GM18517 (cell line): ENCODE measurements at regions not wholly inside any gene's neighbourhood (a gene's known extent, or its start where the extent isn't known, plus 50 kb on each side); places are given as distances from the start of the nearest gene placed in this dataset.

Experiments used
- ATAC-seq: cut with Tn5 transposase; IDR thresholded peaks from one replicate; pipeline ENCODE4 v1.9.1; 2021; ENCODE audit warnings: mild to moderate bottlenecking, moderate library complexity; ENCODE audit not compliant: unreplicated experiment

GRCh38 chr4:3852309-3852708 lies 86.1 kb downstream of the ADRA2C start:
- ATAC-seq, result no peak

DNA sequence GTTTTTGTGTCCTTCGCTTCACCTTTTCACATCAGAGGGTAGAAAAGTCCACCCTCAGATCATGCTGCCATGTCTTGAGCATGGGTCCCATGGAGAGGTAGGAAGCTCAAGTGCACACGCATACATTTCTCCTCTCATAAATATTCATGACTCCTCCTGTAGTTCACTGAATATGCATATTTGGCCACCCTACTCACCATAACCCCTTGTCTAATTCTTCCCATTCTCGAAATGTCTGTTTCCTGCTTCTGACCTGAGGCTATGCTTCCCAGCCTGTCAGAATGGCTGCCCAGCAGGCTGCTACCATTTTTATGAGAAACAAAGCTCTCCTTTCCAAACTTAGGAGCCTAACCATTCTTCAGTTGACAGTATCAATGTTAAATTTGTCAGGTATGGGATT lies 86.5 kb downstream of the ADRA2C start:
- ATAC-seq, result no peak

GRCh38 chr4:3853388-3854035 lies 87.3 kb downstream of the ADRA2C start:
- ATAC-seq, result no peak

- ATAC-seq, result no peak
Measured at GRCh38 chr4:3854661-3855060, 88.5 kb downstream of the ADRA2C start.

GRCh38 chr4:3855646-3856045 lies 89.5 kb downstream of the ADRA2C start:
- ATAC-seq, result no peak

GRCh38 chr4:3856604-3857204 lies 90.5 kb downstream of the ADRA2C start:
- ATAC-seq, result no peak

DNA sequence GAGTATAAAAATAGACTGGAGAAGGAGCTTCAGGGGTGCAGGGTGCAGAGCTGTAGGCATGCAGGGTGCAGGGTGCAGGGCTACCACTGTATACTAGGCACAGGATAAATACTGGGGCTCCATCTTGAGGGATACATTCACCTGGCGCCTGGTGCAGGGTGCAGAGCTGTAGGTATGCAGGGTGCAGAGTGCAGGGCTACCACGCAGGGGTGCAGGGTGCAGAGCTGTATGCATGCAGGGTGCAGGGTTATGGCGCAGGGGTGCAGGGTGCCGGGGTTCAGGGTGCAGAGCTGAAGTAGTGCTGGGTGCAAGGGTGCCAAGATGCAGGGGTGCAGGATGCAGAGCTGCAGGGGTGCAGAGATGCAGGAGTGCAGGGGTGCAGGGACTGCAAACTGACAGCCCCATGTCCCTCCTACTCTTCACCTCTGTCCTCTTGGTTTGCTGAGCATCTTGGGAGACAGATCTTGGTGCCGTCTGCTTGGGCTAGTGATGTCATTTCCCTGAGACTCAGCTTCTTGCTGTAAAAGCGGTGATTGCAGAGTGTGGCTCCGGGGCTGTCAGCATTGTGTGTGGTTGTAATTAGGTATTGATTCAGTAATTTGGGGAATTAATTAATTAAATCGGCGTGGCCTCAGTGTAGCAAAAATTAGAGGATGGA lies 91.2 kb downstream of the ADRA2C start:
- ATAC-seq, result no peak

GRCh38 chr4:3858046-3858730 lies 92.0 kb downstream of the ADRA2C start:
- ATAC-seq, result no peak

- ATAC-seq, result no peak
Measured at GRCh38 chr4:3858765-3859388, 92.7 kb downstream of the ADRA2C start.

DNA sequence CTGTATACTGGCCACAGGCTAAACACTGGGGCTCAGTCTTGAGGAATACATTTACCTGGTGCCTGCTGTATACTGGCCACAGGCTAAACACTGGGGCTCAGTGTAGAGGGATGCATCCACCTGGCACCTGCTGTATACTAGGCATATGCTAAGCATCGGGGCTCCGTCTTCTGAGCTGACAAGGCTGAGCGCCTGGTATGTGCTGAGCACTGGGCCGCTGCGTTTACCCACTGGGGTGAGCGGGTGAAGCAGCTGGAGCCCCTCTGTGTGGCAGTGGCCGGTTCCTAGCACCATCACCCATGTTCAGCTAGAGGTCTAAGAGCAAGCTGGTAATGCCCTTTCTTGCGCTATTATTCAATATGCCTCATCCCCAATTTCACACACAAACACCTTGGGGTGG lies 93.4 kb downstream of the ADRA2C start:
- ATAC-seq, result no peak

- ATAC-seq, result no peak
Measured at GRCh38 chr4:3860061-3860912, 94.1 kb downstream of the ADRA2C start.

- no peak for ATAC-seq
Measured at GRCh38 chr4:3860913-3861636, 94.9 kb downstream of the ADRA2C start.

DNA sequence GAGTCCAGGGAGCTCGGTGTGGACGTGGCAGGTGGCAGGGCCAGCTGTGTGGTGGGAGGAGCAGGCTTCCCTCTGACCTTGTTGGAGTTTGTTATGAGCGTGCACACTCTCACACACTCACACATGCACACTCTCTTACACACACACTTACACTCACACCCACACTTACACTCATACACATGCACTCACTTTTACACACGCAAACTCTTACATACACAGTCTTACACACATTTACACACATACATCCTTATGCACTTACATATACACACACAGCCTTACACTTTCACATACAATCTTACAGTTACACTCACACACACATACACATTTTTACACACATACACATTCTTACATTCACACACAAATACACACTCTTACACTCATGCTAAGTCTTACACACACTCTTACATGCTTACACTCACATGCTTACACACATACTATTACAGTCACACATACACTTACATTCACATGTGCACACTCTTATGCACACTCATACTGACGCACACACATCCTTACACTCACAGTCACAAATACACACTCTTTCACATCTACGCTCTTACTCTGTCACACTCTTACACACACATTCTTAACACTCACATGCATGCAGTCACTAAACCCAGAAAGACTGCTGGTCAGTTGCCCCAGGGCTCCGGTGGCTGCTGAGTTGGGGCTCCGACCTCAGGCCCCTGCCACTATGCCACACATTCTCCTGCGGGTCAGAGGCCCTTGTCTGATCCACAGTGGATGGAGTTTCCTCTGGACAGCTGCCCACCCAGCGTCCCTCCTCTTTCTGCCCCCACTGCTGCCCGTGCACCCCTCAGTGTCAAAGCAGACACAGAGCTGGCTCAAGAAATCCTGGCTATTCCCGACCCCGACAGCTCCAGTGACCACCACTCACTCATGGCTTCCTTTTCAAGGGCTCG lies 95.8 kb downstream of the ADRA2C start:
- ATAC-seq, result no peak

GRCh38 chr4:3862640-3863420 lies 96.6 kb downstream of the ADRA2C start:
- ATAC-seq, result no peak

- no peak for ATAC-seq
Measured at GRCh38 chr4:3863841-3864741, 97.9 kb downstream of the ADRA2C start.

GRCh38 chr4:3864742-3865721 lies 98.8 kb downstream of the ADRA2C start:
- no peak for ATAC-seq
